ENCODE measurements at regions not wholly inside any gene's neighbourhood (a gene's known extent, or its start where the extent isn't known, plus 50 kb on each side); places are given as distances from the start of the nearest gene placed in this dataset.

- H4K8ac ChIP-seq (ENCODE audit: extremely low read depth, insufficient read depth, low read length): no peak overlapping the region
- no peak overlapping the region for H3K18ac ChIP-seq (ENCODE audit: extremely low read depth, low read length)
- H3K79me2 ChIP-seq (ENCODE audit: control insufficient read depth in 1 of 2, insufficient read depth in 2 of 2, low read length in 2 of 2): no peaks in the 10 kb centered on the region
- no peaks in the 10 kb centered on the region for H3K23me2 ChIP-seq (ENCODE audit: low read depth, low read length)
- no peak overlapping the region for H2BK15ac ChIP-seq (ENCODE audit: low read length)
- no peak overlapping the region for H2AK5ac ChIP-seq (ENCODE audit: low read depth, low read length)
- no peaks in the 10 kb centered on the region for H3K9me3 ChIP-seq (ENCODE audit: insufficient read depth in 2 of 2, low read depth in 1 of 2, low read length in 1 of 2)
- H2BK20ac ChIP-seq (ENCODE audit: low read length): no peak overlapping the region
- CTCF ChIA-PET (ENCODE audit: partially characterized antibody): interaction anchor here (0.6 to 2.2 kb wide), 10 partner anchors 9 to 316 kb away, joined by 3 to 7 read pairs (median 3); no protein-coding TSS in a partner anchor
- no peaks in the 10 kb centered on the region for H3K27me3 ChIP-seq (replicated peaks in 1 of 4; ENCODE audit: control insufficient read depth in 3 of 4, extremely low read depth in 1 of 4, insufficient read depth in 3 of 4, low read length in 3 of 4)
- no peak overlapping the region for H4K91ac ChIP-seq (replicated peaks; ENCODE audit: insufficient read length, low read length)
- H2AFZ ChIP-seq (ENCODE audit: low read length): peak overlapping the region; percentile 21; the same call in 1 of the 2 replicates
- no peak overlapping the region for H2BK5ac ChIP-seq (ENCODE audit: low read depth, low read length)
- H3K27ac ChIP-seq (ENCODE audit: low read depth, low read length): no peak overlapping the region
- H3K4me2 ChIP-seq (ENCODE audit: insufficient read depth in 1 of 2, low read depth in 2 of 2, low read length in 2 of 2): no peak overlapping the region
- no peak overlapping the region for H3K4me3 ChIP-seq (ENCODE audit: extremely low read depth in 1 of 4, insufficient read depth in 2 of 4, low read depth in 3 of 4, low read length in 4 of 4)
- H2BK12ac ChIP-seq (ENCODE audit: low read depth, low read length): no peak overlapping the region
- H3K79me1 ChIP-seq (ENCODE audit: low read depth, low read length): no peaks in the 10 kb centered on the region
- no peak overlapping the region for H3K23ac ChIP-seq (ENCODE audit: insufficient read length)
- DNase-seq (ENCODE audit: low read depth in 1 of 2, low spot score in 2 of 2) (peak in 1 of 2 experiments; percentile 30), FAIRE-seq (peak; percentile 65)
- no peak overlapping the region for H3K4ac ChIP-seq (replicated peaks; ENCODE audit: insufficient read length, low read depth, low read length)
- peaks cover 0 to 6% (median under 1%) of the 10 kb centered on the region in 4 experiments; a peak in 2 of 7 replicates for H3K4me1 ChIP-seq (replicated peaks in 1 of 4; ENCODE audit: control insufficient read depth in 3 of 4, insufficient read depth in 4 of 4, low read length in 3 of 4)
- no peak overlapping the region for H3K14ac ChIP-seq (ENCODE audit: insufficient read length)
- H4K20me1 ChIP-seq (replicated peaks in 1 of 2; ENCODE audit: control insufficient read depth in 1 of 2, insufficient read depth in 2 of 2, low read length in 2 of 2): no peaks in the 10 kb centered on the region
- no peak overlapping the region for H3K56ac ChIP-seq (replicated peaks; ENCODE audit: insufficient read length, low read depth, low read length)
- H2BK120ac ChIP-seq (replicated peaks; ENCODE audit: low read depth, low read length): peak overlapping the region; percentile 82
- no peak for TF ChIP-seq GTF2F1 (IDR thresholded peaks at IDR 0.05; ENCODE audit: borderline replicate concordance, low read depth, low read length)
- TF ChIP-seq ATF2 (IDR thresholded peaks at IDR 0.05; ENCODE audit: low read length): no peak
- TF ChIP-seq NRF1 (IDR thresholded peaks at IDR 0.05; ENCODE audit: low read depth, low read length): no peak
- TF ChIP-seq RBBP5 (IDR thresholded peaks at IDR 0.05; ENCODE audit: borderline replicate concordance, low read depth, low read length): no peak
- TF ChIP-seq TAF1 (IDR thresholded peaks at IDR 0.05; ENCODE audit: low read depth, low read length): no peak
- no peak for TF ChIP-seq GABPA (IDR thresholded peaks at IDR 0.05; ENCODE audit: borderline replicate concordance, insufficient read depth, low read length)
- no peak for TF ChIP-seq HDAC2 (IDR thresholded peaks at IDR 0.05; ENCODE audit: borderline replicate concordance in 1 of 2, low read depth in 2 of 2, low read length in 2 of 2)
- no peak for TF ChIP-seq SRF (IDR thresholded peaks at IDR 0.05; ENCODE audit: low read depth, low read length)
- no peak overlapping the region for H3K9ac ChIP-seq (replicated peaks in 1 of 4; ENCODE audit: extremely low read depth in 1 of 4, low read depth in 3 of 4, low read length in 3 of 4)
- no peaks in the 10 kb centered on the region for H3K36me3 ChIP-seq (ENCODE audit: control insufficient read depth in 2 of 4, insufficient read depth in 4 of 4, low read length in 3 of 4)
- WGBS, 2 experiments (ENCODE audit: extremely low coverage in 1 of 2, insufficient coverage in 1 of 2, insufficient read length in 1 of 2, insufficient replicate concordance in 2 of 2, low coverage in 1 of 2, low lambda C conversion rate in 2 of 2, missing lambda C conversion rate in 1 of 2): 61% methylated on average over 6 of the region's 6 CpGs; no CpG with 5 or more reads in 1 of the 2 experiments
- POLR2A ChIA-PET (ENCODE audit: partially characterized antibody): no interaction called here
- H4K5ac ChIP-seq (ENCODE audit: insufficient read length, low read depth, low read length): no peak overlapping the region
Observed at GRCh38 chr18:62648045-62648678, 67.2 kb upstream of the PHLPP1 start.

All from H1 (cell line).